ENCODE measurements at regions not wholly inside any gene's neighbourhood (a gene's known extent, or its start where the extent isn't known, plus 50 kb on each side); places are given as distances from the start of the nearest gene placed in this dataset.

GRCh38 chr3:30372837-30373236 lies 233.6 kb upstream of the TGFBR2 start:
- no peak for TF ChIP-seq EZH2 (IDR thresholded peaks at IDR 0.05; ENCODE audit: low read depth, low read length, severe bottlenecking)
- no peak for TF ChIP-seq CTCF (IDR thresholded peaks at IDR 0.05; ENCODE audit: control extremely low read depth in 1 of 3, insufficient read depth in 1 of 3, low read depth in 1 of 3, low read length in 3 of 3)
- TF ChIP-seq RFX5 (IDR thresholded peaks at IDR 0.05; ENCODE audit: borderline replicate concordance, low read depth, low read length) = no peak
- TF ChIP-seq NANOG (IDR thresholded peaks at IDR 0.05; ENCODE audit: insufficient read depth, low read depth, low read length, poor library complexity, severe bottlenecking) = no peak
- TF ChIP-seq CREB1 (IDR thresholded peaks at IDR 0.05) = no peak
- no peak for TF ChIP-seq MAX (IDR thresholded peaks at IDR 0.05)
- TF ChIP-seq SRF (IDR thresholded peaks at IDR 0.05; ENCODE audit: low read depth, low read length) = no peak
